ENCODE measurements at regions not wholly inside any gene's neighbourhood (a gene's known extent, or its start where the extent isn't known, plus 50 kb on each side); places are given as distances from the start of the nearest gene placed in this dataset.
"Not testable (repeated sequence)": the region's sequence is repeated elsewhere in the genome, so short reads cannot be mapped to it uniquely, and the experiment has no call there.

- Mint-ChIP-seq H3K27me3 (ENCODE audit: low read depth) (no peaks in the 10 kb centered on the region), H3K36me3 (ENCODE audit: low read depth) (no peaks in the 10 kb centered on the region), H3K27ac (no peak overlapping the region), H3K4me3 (ENCODE audit: low read depth) (no peak overlapping the region), H3K4me1 (ENCODE audit: low read depth) (no peaks in the 10 kb centered on the region), H3K9me3 (no peaks in the 10 kb centered on the region)
- no peak for DNase-seq (ENCODE audit: low spot score)
- intact Hi-C loops (cut with micrococcal nuclease), result no loop called here
Observed at GRCh38 chr3:137295336-137295735, 337.6 kb downstream of the IL20RB start.

- Mint-ChIP-seq H3K4me1 (ENCODE audit: low read depth) (no peaks in the 10 kb centered on the region), H3K36me3 (ENCODE audit: low read depth) (no peaks in the 10 kb centered on the region), H3K27ac (no peak overlapping the region), H3K27me3 (ENCODE audit: low read depth) (no peaks in the 10 kb centered on the region), H3K9me3 (no peaks in the 10 kb centered on the region), H3K4me3 (ENCODE audit: low read depth) (no peak overlapping the region)
- DNase-seq (ENCODE audit: low spot score), result no peak
- intact Hi-C loops (cut with micrococcal nuclease), result no loop called here
Observed at GRCh38 chr3:137296116-137296515, 338.3 kb downstream of the IL20RB start.

- Mint-ChIP-seq H3K9me3 (no peaks in the 10 kb centered on the region), H3K27ac (no peak overlapping the region), H3K27me3 (ENCODE audit: low read depth) (no peaks in the 10 kb centered on the region), H3K4me1 (ENCODE audit: low read depth) (no peaks in the 10 kb centered on the region), H3K36me3 (ENCODE audit: low read depth) (no peaks in the 10 kb centered on the region), H3K4me3 (ENCODE audit: low read depth) (no peak overlapping the region)
- intact Hi-C loops (cut with micrococcal nuclease), result no loop called here
- DNase-seq (ENCODE audit: low spot score), result no peak
Observed at GRCh38 chr3:137297770-137298169, 340.0 kb downstream of the IL20RB start.

- no peaks in the 10 kb centered on the region for H3K4me1 Mint-ChIP-seq (ENCODE audit: low read depth)
- no peak for DNase-seq (ENCODE audit: low spot score)
- no peaks in the 10 kb centered on the region for H3K27me3 Mint-ChIP-seq (ENCODE audit: low read depth)
- H3K4me3 Mint-ChIP-seq (ENCODE audit: low read depth), result no peak overlapping the region
- intact Hi-C loops (cut with micrococcal nuclease), result no loop called here
- H3K36me3 Mint-ChIP-seq (ENCODE audit: low read depth), result no peaks in the 10 kb centered on the region
- no peak overlapping the region for H3K27ac Mint-ChIP-seq
- H3K9me3 Mint-ChIP-seq, result no peaks in the 10 kb centered on the region
Observed at GRCh38 chr3:137300703-137301102, 342.9 kb downstream of the IL20RB start.

- H3K4me3 Mint-ChIP-seq (ENCODE audit: low read depth), result no peak overlapping the region
- no peaks in the 10 kb centered on the region for H3K9me3 Mint-ChIP-seq
- no peak for DNase-seq (ENCODE audit: low spot score)
- no peaks in the 10 kb centered on the region for H3K36me3 Mint-ChIP-seq (ENCODE audit: low read depth)
- H3K27ac Mint-ChIP-seq, result no peak overlapping the region
- H3K4me1 Mint-ChIP-seq (ENCODE audit: low read depth), result no peaks in the 10 kb centered on the region
- intact Hi-C loops (cut with micrococcal nuclease), result no loop called here
- H3K27me3 Mint-ChIP-seq (ENCODE audit: low read depth), result no peaks in the 10 kb centered on the region
Observed at GRCh38 chr3:137304313-137305056, 346.7 kb downstream of the IL20RB start.

- DNase-seq (ENCODE audit: low spot score), result no peak
- H3K9me3 Mint-ChIP-seq, result peaks cover 7% of the 10 kb centered on the region
- H3K4me1 Mint-ChIP-seq (ENCODE audit: low read depth), result no peaks in the 10 kb centered on the region
- no peak overlapping the region for H3K4me3 Mint-ChIP-seq (ENCODE audit: low read depth)
- no peak overlapping the region for H3K27ac Mint-ChIP-seq
- intact Hi-C loops (cut with micrococcal nuclease), result no loop called here
- no peaks in the 10 kb centered on the region for H3K27me3 Mint-ChIP-seq (ENCODE audit: low read depth)
- no peaks in the 10 kb centered on the region for H3K36me3 Mint-ChIP-seq (ENCODE audit: low read depth)
Observed at GRCh38 chr3:137324114-137324513, 366.3 kb downstream of the IL20RB start.

GRCh38 chr3:137325170-137325569, 367.4 kb downstream of the IL20RB start:
- Mint-ChIP-seq H3K36me3 (ENCODE audit: low read depth) (no peaks in the 10 kb centered on the region), H3K9me3 (peaks cover 7% of the 10 kb centered on the region), H3K4me3 (ENCODE audit: low read depth) (no peak overlapping the region), H3K27me3 (ENCODE audit: low read depth) (no peaks in the 10 kb centered on the region), H3K27ac (no peak overlapping the region), H3K4me1 (ENCODE audit: low read depth) (no peaks in the 10 kb centered on the region)
- no peak for DNase-seq (ENCODE audit: low spot score)
- intact Hi-C loops (cut with micrococcal nuclease), result no loop called here

GRCh38 chr3:137325934-137326333, 368.2 kb downstream of the IL20RB start:
- no peak for DNase-seq (ENCODE audit: low spot score)
- H3K36me3 Mint-ChIP-seq (ENCODE audit: low read depth), result no peaks in the 10 kb centered on the region
- no peak overlapping the region for H3K27ac Mint-ChIP-seq
- H3K4me1 Mint-ChIP-seq (ENCODE audit: low read depth), result no peaks in the 10 kb centered on the region
- peaks cover 7% of the 10 kb centered on the region for H3K9me3 Mint-ChIP-seq
- intact Hi-C loops (cut with micrococcal nuclease), result no loop called here
- H3K4me3 Mint-ChIP-seq (ENCODE audit: low read depth), result no peak overlapping the region
- no peaks in the 10 kb centered on the region for H3K27me3 Mint-ChIP-seq (ENCODE audit: low read depth)

- no peak for DNase-seq (ENCODE audit: low spot score)
- H3K27me3 Mint-ChIP-seq (ENCODE audit: low read depth), result no peaks in the 10 kb centered on the region
- peaks cover 5% of the 10 kb centered on the region for H3K9me3 Mint-ChIP-seq
- no peak overlapping the region for H3K4me3 Mint-ChIP-seq (ENCODE audit: low read depth)
- H3K4me1 Mint-ChIP-seq (ENCODE audit: low read depth), result no peaks in the 10 kb centered on the region
- intact Hi-C loops (cut with micrococcal nuclease), result no loop called here
- no peak overlapping the region for H3K27ac Mint-ChIP-seq
- H3K36me3 Mint-ChIP-seq (ENCODE audit: low read depth), result no peaks in the 10 kb centered on the region
Observed at GRCh38 chr3:137329594-137329993, 371.8 kb downstream of the IL20RB start.

- Mint-ChIP-seq H3K4me3 (ENCODE audit: low read depth) (no peak overlapping the region), H3K4me1 (ENCODE audit: low read depth) (no peaks in the 10 kb centered on the region), H3K9me3 (peaks cover 2% of the 10 kb centered on the region), H3K36me3 (ENCODE audit: low read depth) (no peaks in the 10 kb centered on the region), H3K27me3 (ENCODE audit: low read depth) (no peaks in the 10 kb centered on the region), H3K27ac (no peak overlapping the region)
- intact Hi-C loops (cut with micrococcal nuclease), result no loop called here
- no peak for DNase-seq (ENCODE audit: low spot score)
Observed at GRCh38 chr3:137330246-137330645, 372.5 kb downstream of the IL20RB start.

GRCh38 chr3:137332297-137332696, 374.5 kb downstream of the IL20RB start:
- H3K9me3 Mint-ChIP-seq, result peaks cover 4% of the 10 kb centered on the region
- H3K4me1 Mint-ChIP-seq (ENCODE audit: low read depth), result no peaks in the 10 kb centered on the region
- no peak for DNase-seq (ENCODE audit: low spot score)
- H3K4me3 Mint-ChIP-seq (ENCODE audit: low read depth), result no peak overlapping the region
- H3K27ac Mint-ChIP-seq, result no peak overlapping the region
- H3K27me3 Mint-ChIP-seq (ENCODE audit: low read depth), result no peaks in the 10 kb centered on the region
- intact Hi-C loops (cut with micrococcal nuclease), result no loop called here
- no peaks in the 10 kb centered on the region for H3K36me3 Mint-ChIP-seq (ENCODE audit: low read depth)

- Mint-ChIP-seq H3K4me1 (ENCODE audit: low read depth) (no peaks in the 10 kb centered on the region), H3K27ac (no peak overlapping the region), H3K36me3 (ENCODE audit: low read depth) (no peaks in the 10 kb centered on the region), H3K9me3 (peaks cover 28% of the 10 kb centered on the region), H3K4me3 (ENCODE audit: low read depth) (no peak overlapping the region), H3K27me3 (ENCODE audit: low read depth) (no peaks in the 10 kb centered on the region)
- DNase-seq (ENCODE audit: low spot score), result no peak
- intact Hi-C loops (cut with micrococcal nuclease), result no loop called here
Observed at GRCh38 chr3:137335478-137335877, 377.7 kb downstream of the IL20RB start.

GRCh38 chr3:137338400-137338799, 380.6 kb downstream of the IL20RB start:
- H3K4me3 Mint-ChIP-seq (ENCODE audit: low read depth); H3K27me3 Mint-ChIP-seq (ENCODE audit: low read depth); H3K36me3 Mint-ChIP-seq (ENCODE audit: low read depth); H3K27ac Mint-ChIP-seq; DNase-seq (ENCODE audit: low spot score); intact Hi-C loops (cut with micrococcal nuclease); H3K4me1 Mint-ChIP-seq (ENCODE audit: low read depth): not testable (repeated sequence)
- H3K9me3 Mint-ChIP-seq, result peaks cover 37% of the 10 kb centered on the region

GRCh38 chr3:137343283-137343682, 385.5 kb downstream of the IL20RB start:
- H3K4me3 Mint-ChIP-seq (ENCODE audit: low read depth), result no peak overlapping the region
- H3K27me3 Mint-ChIP-seq (ENCODE audit: low read depth), result no peaks in the 10 kb centered on the region
- DNase-seq (ENCODE audit: low spot score), result no peak
- H3K27ac Mint-ChIP-seq, result no peak overlapping the region
- H3K4me1 Mint-ChIP-seq (ENCODE audit: low read depth), result no peaks in the 10 kb centered on the region
- H3K9me3 Mint-ChIP-seq, result peaks cover 27% of the 10 kb centered on the region
- intact Hi-C loops (cut with micrococcal nuclease), result no loop called here
- no peaks in the 10 kb centered on the region for H3K36me3 Mint-ChIP-seq (ENCODE audit: low read depth)

Data from activated T-helper 2 cell treated with anti-CD3 and anti-CD28 coated beads, Interferon-gamma antibody, Interleukin-2, Interleukin-4, amounts not matched to agents 10 μg/mL and 5 μg/mL and 100 μg/mL, durations not matched to agents 14 hours and 24 hours and 36 hours (primary cell).